ENCODE measurements at regions not wholly inside any gene's neighbourhood (a gene's known extent, or its start where the extent isn't known, plus 50 kb on each side); places are given as distances from the start of the nearest gene placed in this dataset.

- no peak for TF ChIP-seq CTCF (IDR thresholded peaks at IDR 0.05; ENCODE audit: insufficient read depth, low read length, poor library complexity, severe bottlenecking)
- TF ChIP-seq EZH2phosphoT487 (conservative IDR thresholded peaks at IDR 0.05; ENCODE audit: low read length): no peak
Observed at GRCh38 chr2:23122681-23123215, 262.2 kb upstream of the KLHL29 start.
